ENCODE measurements at regions not wholly inside any gene's neighbourhood (a gene's known extent, or its start where the extent isn't known, plus 50 kb on each side); places are given as distances from the start of the nearest gene placed in this dataset.

GRCh38 chr18:51762373-51762772 is 564.9 kb upstream of the MEX3C start:
- DNase-seq (ENCODE audit: low spot score) = no peak
- Histone ChIP-seq H3K27ac (ENCODE audit: low read depth, low read length, poor library complexity, severe bottlenecking) (no peak overlapping the region), H3K79me2 (ENCODE audit: insufficient read depth, low read depth, low read length) (no peaks in the 10 kb centered on the region), H3K4me3 (ENCODE audit: low read depth, low read length, poor library complexity, severe bottlenecking) (no peak overlapping the region), H4K20me1 (ENCODE audit: insufficient read depth, low read length) (no peaks in the 10 kb centered on the region), H3K9me2 (ENCODE audit: insufficient read depth, low read length) (no peaks in the 10 kb centered on the region), H3K9me3 (ENCODE audit: low read length) (no peaks in the 10 kb centered on the region), H3K4me1 (ENCODE audit: insufficient read depth, low read length, poor library complexity, severe bottlenecking) (no peaks in the 10 kb centered on the region), H2AFZ (ENCODE audit: low read length) (no peak overlapping the region), H3K36me3 (ENCODE audit: insufficient read depth, low read length) (no peaks in the 10 kb centered on the region), H3K4me2 (ENCODE audit: low read length) (no peak overlapping the region)
- intact Hi-C loops (cut with micrococcal nuclease; ENCODE audit: unreplicated experiment) = no loop called here
- POLR2A ChIA-PET = no interaction called here
- no TSS peak for BruUV-seq (replicated peaks)
- CTCF ChIA-PET (ENCODE audit: unreplicated experiment) = no interaction called here
- TF ChIP-seq CTCF (conservative IDR thresholded peaks at IDR 0.05; ENCODE audit: low read length) = no peak
- no peak for TF ChIP-seq EZH2phosphoT487 (IDR thresholded peaks at IDR 0.05; ENCODE audit: borderline replicate concordance, low read depth, low read length)

GRCh38 chr18:51765606-51766360 is 568.3 kb upstream of the MEX3C start:
- no peak overlapping the region for H3K4me3 ChIP-seq (ENCODE audit: low read depth, low read length, poor library complexity, severe bottlenecking)
- intact Hi-C loops (cut with micrococcal nuclease; ENCODE audit: unreplicated experiment) = no loop called here
- H3K9me3 ChIP-seq (ENCODE audit: low read length) = no peaks in the 10 kb centered on the region
- H3K4me1 ChIP-seq (ENCODE audit: insufficient read depth, low read length, poor library complexity, severe bottlenecking) = no peaks in the 10 kb centered on the region
- H3K79me2 ChIP-seq (ENCODE audit: insufficient read depth, low read depth, low read length) = no peaks in the 10 kb centered on the region
- no TSS peak for BruUV-seq (replicated peaks)
- no peak for DNase-seq (ENCODE audit: low spot score)
- no peak overlapping the region for H3K27ac ChIP-seq (ENCODE audit: low read depth, low read length, poor library complexity, severe bottlenecking)
- H4K20me1 ChIP-seq (ENCODE audit: insufficient read depth, low read length) = no peaks in the 10 kb centered on the region
- ChIA-PET CTCF (ENCODE audit: unreplicated experiment) (no interaction called here), POLR2A (no interaction called here)
- no peak overlapping the region for H2AFZ ChIP-seq (ENCODE audit: low read length)
- H3K9me2 ChIP-seq (ENCODE audit: insufficient read depth, low read length) = no peaks in the 10 kb centered on the region
- H3K4me2 ChIP-seq (ENCODE audit: low read length) = no peak overlapping the region
- H3K36me3 ChIP-seq (ENCODE audit: insufficient read depth, low read length) = no peaks in the 10 kb centered on the region
- TF ChIP-seq EZH2phosphoT487 (IDR thresholded peaks at IDR 0.05; ENCODE audit: borderline replicate concordance, low read depth, low read length) (no peak), CTCF (conservative IDR thresholded peaks at IDR 0.05; ENCODE audit: low read length) (no peak)

GRCh38 chr18:51767293-51767692 is 569.8 kb upstream of the MEX3C start:
- intact Hi-C loops (cut with micrococcal nuclease; ENCODE audit: unreplicated experiment) = no loop called here
- no peak overlapping the region for H3K27ac ChIP-seq (ENCODE audit: low read depth, low read length, poor library complexity, severe bottlenecking)
- CTCF ChIA-PET (ENCODE audit: unreplicated experiment) = no interaction called here
- POLR2A ChIA-PET = no interaction called here
- no peaks in the 10 kb centered on the region for H3K79me2 ChIP-seq (ENCODE audit: insufficient read depth, low read depth, low read length)
- H3K36me3 ChIP-seq (ENCODE audit: insufficient read depth, low read length) = no peaks in the 10 kb centered on the region
- H2AFZ ChIP-seq (ENCODE audit: low read length) = no peak overlapping the region
- no peak overlapping the region for H3K4me2 ChIP-seq (ENCODE audit: low read length)
- H4K20me1 ChIP-seq (ENCODE audit: insufficient read depth, low read length) = no peaks in the 10 kb centered on the region
- no peaks in the 10 kb centered on the region for H3K9me2 ChIP-seq (ENCODE audit: insufficient read depth, low read length)
- no peaks in the 10 kb centered on the region for H3K9me3 ChIP-seq (ENCODE audit: low read length)
- no peak overlapping the region for H3K4me3 ChIP-seq (ENCODE audit: low read depth, low read length, poor library complexity, severe bottlenecking)
- H3K4me1 ChIP-seq (ENCODE audit: insufficient read depth, low read length, poor library complexity, severe bottlenecking) = no peaks in the 10 kb centered on the region
- TF ChIP-seq CTCF (conservative IDR thresholded peaks at IDR 0.05; ENCODE audit: low read length) (no peak), EZH2phosphoT487 (IDR thresholded peaks at IDR 0.05; ENCODE audit: borderline replicate concordance, low read depth, low read length) (no peak)
- DNase-seq (ENCODE audit: low spot score) = peak; percentile 5
- no TSS peak for BruUV-seq (replicated peaks)

Measured in OCI-LY7 (cell line).